Eye (tissue), 1 donor: ENCODE measurements at regions not wholly inside any gene's neighbourhood (a gene's known extent, or its start where the extent isn't known, plus 50 kb on each side); places are given as distances from the start of the nearest gene placed in this dataset.

ENCODE experiments used
- DNase-seq: peaks from one replicate; pipeline ENCODE4 v3.0.0-alpha.2; 2015

DNA sequence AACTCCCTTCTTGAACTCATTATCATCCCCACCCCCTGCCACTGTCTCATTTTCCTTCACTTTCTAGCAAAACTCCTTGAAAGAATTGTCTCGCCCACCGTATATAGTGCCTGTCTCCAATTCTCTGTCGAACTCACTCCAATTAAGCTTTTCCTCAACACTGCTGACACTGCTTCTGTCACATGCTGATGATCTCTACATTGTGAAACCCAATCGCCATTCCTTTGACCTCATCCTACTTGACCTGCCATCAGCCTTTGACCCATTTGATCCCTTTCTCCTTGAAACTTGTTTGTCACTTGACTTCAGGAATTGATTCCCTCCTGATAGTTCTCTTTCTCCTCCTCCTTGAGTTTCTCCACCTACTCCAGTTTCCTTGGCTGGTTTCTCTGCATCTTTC is 54.8 kb downstream of the CCDC71L start:
- no peak for DNase-seq

DNA sequence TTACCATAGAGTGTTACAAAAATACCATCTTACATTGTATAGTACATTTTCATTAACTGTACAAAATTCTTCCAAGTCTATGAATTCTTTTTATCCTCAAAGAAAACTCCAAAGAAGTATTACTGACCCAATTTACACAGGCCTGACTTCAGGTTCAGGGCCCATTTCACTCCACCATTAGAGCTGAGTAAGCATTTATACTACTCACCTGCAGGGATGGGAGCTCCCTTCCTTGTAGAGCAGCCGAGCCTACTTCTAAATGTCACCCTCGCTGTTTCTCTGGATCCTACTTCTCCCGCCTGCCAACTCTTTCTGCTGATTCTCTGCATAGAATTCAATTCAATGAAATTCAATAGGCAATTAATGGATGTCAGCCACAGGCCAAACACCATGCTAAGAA is 56.0 kb downstream of the CCDC71L start:
- DNase-seq: no peak

DNA sequence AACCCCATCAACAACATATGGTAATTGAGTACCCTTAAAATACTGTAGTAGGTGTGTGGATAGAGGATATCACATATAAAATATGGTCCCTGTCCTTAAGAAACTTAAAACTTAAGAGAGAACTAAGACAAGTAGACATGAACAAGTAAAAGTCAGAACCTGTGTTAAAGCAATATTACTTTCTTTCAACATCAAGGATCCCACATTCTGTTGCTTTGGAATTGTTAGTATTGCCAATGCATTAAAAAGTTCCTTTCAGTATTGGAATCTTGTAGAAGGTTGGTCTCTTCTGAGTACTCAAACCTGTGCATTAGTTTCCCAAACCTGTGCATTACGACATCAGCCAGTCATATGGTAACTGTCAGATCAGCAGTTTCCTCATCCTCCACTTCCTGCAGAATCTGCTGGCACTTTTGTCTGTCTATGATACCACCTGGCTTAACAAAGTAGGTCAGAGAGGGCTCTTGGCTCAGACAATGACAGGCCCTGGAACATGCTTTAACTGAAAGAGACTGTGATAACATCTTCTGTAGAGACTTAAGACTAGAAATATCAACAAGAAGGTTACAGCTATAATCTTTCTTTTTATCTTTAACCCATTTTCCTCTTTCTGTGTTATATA is 56.5 kb downstream of the CCDC71L start:
- DNase-seq: no peak

DNA sequence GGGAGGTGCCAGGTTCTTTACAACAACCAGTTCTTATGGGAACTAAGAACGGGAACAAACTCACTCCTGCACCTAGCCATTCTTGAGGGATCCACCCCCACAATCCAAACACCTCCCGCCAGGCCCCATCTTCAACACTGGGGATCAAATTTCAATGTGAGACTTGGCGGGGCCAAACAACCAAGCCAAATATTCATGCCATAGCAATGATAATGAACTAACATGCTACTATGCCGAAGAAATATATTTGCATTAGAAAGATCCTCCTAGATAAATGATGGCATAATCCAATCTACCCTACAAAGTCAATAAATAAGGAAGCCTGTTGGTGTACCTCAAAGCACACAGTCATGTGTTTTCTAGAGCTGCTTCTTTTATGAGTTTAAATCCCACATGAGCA is 57.6 kb downstream of the CCDC71L start:
- DNase-seq: no peak

DNA sequence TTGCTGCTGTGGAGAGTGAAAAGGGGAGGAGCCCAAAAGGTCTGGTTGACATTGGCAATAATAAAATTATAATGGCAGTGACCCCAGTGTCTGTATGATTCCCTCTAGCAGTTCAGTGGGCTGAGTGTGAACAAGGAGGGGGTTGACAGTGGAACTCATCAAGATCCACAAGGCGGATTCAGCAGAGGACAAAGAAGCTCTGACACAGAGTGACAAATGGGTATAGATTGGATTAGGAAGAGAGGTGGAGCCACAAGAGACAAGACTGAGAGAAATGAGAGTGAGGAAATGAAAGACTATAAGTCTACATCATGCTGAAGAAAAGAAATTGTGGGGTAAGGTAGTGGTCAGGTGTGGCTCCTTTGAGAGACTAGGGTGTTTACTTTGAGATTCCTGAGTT is 58.9 kb downstream of the CCDC71L start:
- no peak for DNase-seq

DNA sequence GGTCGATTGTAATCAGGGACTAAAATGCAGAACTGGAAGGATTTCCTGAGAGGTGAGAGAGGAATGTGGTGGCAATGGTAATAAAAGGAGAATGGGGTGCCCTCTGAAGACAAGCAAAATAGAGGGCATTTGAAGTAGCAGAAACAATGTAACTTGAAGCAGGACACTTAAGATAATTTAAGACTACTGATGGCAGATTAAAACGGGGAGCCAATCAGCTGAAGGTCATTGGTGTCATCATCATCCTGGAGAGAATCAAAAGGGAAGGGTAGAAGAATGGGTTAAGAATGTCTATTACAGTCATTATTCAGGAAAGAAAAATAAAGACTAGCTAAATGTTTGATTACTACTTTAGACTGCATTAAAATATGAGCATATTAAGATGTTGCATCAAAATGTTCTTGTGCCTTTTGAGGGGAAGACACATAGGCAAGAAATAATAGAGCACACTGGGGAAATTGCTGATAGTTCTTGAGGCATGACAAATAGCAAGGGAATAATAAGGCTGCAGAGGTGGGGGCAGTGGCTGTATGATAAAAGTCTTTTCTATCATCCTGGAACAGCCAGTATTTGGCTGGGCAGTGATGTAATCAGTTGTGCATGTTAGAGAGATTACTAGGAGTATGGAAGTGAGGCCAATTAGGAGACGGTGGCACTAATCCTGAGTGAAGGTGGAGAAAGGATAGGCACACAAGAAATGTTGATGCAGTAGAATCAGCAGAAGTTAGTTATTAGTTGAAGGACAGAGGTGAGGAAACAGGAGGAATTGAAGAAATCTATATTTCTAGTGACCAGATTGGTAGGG is 60.2 kb downstream of the CCDC71L start:
- no peak for DNase-seq

DNA sequence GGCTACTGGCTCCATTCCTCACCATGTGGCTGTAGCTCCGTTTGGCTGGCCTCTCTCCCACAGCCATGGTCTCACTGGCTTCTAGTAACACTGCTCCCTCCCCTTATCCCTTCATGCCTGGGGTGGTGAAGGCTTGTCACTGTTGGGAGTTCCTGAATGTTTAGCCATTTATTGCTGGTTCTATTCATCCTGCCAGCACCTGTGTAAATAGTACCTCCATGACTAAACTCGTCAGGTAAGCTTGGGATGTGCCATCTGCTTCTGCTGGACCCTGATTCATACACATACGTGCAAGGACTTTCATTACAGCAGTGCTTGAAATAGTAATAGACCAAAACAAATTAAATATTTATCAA is 61.6 kb downstream of the CCDC71L start:
- no peak for DNase-seq

DNA sequence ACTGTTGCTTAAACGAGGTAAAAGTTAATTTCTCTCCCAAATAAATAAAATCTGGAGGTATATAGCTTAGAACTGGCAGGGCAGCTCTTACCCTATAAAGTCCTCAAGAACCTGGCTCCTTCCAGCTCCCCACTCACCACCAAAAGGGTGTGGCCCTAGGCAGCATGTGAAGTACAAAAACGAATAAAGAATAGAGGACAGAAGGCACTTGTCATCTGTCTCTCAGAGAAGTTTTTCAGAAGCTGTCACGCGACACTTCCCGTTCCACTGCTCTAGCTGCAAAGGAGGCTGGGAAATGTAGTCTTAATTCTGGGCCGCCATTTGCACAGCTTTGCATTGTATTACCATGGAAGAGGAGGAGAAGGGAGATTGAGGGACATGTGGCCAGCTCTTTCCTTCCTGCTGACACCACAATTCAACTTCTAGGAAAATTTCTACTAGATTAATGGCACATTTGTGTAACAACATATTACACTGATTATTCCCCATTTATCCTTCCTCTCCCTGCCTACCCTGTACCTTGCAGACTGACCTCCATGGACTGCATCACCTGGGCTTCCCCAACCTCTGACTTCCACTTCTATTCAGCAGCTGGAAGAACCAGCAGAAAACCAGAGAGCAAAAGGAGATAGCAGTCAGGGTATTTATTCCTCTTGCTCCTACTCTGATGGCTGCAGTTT is 62.2 kb downstream of the CCDC71L start:
- peak; percentile 85 for DNase-seq

DNA sequence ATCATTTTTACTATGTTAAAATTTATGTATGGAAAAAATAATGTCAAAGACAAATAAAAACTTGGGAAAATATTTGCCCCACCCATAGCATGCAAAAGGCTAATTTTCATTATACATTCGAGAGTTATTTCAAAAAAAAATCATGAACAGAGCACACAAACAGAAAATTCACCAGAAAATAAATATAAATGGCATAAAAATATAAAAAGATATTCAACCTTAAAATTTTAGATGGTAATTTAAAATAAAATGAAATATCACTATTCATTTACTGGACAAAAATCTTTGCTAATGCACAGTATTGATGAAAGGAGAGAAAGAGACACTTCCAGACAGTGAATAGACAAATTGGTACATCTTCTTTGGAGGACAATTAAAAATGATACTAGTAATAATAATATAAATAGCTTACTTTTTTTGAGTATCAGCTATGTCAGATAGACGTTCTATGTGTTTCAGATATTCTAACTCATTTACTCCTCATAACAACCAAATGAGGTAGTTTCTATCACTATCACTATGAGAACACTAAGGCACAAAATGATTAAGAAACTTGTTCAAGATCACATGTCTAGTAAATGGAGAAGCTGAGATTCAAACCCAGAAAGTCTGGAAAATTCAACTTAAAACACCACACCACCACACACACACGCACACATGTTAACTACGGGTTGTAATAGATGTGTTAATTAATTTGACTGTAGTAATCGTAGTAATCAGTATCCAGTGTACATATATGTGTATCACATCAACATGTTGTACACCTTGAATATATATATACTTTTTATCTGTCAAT is 63.0 kb downstream of the CCDC71L start:
- DNase-seq: no peak

DNA sequence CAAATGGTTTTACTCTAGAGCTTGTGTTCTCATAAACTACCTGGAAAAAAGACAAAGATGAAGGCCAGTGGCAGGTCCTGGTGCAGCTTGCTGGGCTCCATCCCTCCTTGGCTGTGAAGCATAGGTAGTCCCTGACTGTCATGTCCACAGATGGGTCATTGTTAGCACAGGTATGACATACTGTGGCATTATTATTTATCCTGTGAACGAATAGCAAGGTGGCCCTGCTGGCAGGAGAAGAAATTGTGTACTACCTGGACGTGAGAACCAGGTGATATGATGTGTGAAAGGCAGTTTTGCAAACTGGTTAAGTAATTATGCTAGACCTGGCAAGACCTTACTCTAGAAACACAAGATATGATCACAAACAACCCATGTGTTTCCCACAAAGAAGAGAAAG is 63.9 kb downstream of the CCDC71L start:
- no peak for DNase-seq

DNA sequence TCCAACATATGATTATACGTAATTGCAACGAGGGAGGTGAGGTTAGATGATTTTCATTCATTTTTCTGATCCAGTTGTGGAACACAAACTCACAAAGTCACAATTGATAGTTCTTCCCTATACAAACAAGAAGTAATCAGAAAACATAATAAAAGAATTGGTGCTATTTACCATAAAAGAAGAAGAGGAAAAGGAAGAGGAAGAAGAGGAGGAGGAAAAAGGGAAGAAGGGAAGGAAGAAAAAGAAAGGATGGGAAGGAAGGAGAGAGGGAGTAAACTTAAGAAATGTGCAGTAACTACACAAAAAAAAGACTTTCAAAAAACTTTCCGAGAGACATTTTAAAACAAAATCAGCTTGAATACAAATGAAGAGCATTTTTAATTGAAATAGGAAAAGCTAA is 65.0 kb downstream of the CCDC71L start:
- no peak for DNase-seq

DNA sequence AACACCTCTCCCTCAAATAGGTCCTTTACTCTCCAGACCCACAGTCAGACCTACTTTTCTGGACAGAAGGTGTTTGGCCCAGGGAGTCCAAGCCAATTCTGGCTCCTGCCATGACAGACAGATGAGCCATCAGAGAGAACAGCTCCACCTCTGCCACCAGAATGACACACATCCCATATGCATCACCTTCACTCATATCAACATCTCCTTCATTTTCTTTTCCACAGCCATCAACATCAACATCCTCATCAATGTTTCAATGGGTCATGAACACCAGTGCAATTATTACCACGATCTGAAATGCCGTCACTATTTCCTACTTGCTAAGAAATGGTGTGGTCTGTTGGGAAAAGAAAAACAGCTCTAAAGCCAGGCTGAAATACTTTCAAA is 67.9 kb downstream of the CCDC71L start:
- no peak for DNase-seq

DNA sequence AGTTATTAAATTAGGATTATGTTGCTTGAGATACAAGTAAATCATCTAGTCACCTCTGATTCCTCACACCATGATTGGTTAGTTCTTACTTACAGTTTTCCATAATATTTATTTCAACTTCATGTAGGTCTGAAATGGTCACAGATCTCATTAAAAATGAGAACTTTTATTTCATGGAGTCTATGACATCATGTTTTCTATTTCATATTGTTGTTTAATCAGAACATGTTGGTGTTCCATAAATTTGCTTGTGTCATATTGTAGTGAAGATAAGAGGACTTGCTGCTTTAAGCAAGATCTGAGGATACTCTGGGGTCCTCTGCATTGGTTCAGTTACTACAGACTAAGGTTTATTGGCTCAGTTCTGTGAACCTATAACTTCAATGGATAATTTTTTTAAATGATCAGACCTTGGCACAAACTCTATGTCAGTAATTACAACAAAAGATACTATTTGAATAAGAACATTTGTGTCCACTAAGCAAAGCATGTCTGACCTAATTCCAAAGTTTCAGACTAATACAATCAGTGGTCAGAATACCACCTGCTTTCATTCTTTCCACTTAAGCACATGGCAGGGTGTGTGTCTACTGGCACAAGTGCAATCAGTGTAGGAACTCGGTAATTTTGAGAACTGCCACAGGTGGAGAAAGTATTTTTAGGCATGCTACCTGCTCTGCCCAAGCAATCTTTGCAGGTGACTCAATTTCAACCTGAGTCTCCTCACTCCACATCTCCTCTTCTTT is 68.5 kb downstream of the CCDC71L start:
- no peak for DNase-seq

DNA sequence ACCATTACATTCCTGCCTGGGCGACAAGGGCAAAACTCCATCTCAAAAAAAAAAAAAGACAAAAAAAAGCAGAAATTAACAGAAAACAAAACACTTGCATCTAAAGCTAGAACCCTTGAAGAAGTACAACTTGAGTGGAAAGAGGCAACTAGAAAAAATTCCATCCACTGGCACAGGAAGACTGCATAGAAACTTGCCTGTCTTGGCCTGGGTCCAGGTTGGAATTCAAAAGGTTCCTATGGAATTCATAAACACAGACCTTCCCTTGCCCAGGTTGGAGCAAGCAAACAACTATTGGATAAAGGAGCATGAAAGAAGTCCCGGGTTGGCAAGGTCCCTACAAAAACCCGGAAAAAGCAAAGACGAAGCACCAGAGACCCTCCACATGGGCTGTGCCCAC is 69.8 kb downstream of the CCDC71L start:
- DNase-seq: no peak

DNA sequence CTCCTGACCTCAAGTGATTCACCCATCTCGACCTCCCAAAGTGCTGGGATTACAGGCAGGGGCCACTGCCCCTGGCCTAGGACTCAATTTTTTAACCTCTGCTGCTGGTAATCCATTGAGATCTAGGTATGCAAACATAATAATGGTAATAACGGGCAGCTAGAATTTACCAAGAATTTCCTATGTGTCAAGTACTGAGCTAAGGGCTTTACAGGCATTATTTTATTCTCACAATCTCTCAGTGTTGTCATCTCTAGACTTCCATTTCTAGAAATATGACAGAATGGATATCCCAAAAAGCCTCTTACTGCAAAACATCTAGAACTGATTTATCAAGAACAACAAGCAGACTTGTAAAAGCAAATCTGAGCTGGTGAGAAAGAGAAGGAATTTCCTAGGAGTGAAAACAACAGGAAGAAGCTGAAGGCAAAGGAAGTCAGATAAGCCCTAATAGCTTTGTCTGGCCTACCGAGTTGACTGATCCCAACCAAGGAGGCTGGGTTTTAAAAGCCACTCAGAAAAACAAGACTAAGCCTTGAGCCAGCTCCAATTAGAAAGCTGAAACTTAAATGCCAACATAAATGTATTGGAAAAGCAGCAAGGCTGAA is 70.6 kb downstream of the CCDC71L start:
- DNase-seq: no peak

DNA sequence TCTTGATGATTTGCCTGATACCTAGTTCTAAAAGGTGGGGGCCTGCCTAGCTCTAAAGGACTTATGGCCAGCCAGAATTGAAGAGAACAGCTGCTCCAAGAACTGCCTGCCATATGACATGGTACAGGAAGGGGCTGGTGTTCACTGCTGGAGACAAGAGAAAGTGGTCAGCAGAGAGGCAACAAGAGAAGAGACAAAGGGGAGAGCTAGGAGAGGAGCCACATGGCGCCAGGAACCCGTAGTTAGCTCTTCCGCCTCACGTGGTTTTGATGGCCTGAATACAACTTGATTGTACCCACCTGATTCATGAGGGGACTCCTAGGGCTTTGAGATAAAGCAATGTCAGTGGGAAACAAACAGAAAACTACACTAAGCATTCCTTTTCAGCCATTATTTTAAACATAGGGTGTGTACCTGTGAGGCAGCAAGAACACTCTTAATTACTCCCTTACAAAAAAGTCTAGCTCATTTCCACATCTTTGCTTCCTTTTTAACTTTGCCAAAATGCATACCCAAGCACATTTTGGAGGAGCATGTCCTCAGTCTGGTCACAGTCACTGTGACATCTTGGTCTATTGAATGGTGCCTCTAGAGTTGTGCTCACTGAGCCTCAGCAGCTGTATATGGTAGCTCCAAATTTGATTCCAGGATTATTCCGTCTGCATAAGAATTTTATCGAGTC is 71.6 kb downstream of the CCDC71L start:
- DNase-seq: no peak

DNA sequence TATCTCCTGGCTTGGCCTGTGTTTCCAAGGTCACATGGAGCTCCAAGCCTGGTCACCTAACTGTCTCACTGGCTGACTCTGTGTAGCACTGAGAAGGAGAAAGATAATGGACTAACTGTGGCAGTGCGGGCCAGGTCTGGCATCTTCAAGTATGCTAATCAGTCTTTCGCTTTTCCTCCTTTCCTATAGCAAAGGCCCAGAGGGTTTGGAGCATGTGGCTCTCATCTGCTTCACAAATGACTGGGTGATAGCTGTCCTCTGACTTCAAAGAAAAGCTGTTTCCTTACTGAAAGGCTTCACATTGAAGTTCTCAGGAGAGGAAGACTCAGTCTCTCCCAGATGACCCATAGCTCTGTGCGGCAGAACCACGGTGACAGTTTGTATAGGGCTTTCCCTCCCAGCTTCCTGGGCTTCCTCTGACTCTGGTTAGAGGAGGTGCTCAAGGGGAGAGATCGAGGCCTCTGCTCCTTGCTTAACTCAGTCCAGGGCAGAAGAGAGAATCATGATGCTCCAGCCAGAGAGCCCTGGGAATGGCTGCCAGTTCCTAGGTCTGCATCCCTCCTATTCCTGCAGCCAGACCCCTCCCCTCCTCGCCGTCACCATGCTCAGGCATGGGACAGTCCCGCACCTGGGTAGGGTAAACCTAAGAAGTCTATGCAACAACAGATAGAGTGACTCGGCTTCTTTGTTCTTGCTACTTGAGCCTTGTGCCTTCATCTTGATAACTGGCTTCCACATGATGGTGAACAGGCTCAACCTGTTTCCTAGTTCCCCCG is 72.3 kb downstream of the CCDC71L start:
- no peak for DNase-seq

DNA sequence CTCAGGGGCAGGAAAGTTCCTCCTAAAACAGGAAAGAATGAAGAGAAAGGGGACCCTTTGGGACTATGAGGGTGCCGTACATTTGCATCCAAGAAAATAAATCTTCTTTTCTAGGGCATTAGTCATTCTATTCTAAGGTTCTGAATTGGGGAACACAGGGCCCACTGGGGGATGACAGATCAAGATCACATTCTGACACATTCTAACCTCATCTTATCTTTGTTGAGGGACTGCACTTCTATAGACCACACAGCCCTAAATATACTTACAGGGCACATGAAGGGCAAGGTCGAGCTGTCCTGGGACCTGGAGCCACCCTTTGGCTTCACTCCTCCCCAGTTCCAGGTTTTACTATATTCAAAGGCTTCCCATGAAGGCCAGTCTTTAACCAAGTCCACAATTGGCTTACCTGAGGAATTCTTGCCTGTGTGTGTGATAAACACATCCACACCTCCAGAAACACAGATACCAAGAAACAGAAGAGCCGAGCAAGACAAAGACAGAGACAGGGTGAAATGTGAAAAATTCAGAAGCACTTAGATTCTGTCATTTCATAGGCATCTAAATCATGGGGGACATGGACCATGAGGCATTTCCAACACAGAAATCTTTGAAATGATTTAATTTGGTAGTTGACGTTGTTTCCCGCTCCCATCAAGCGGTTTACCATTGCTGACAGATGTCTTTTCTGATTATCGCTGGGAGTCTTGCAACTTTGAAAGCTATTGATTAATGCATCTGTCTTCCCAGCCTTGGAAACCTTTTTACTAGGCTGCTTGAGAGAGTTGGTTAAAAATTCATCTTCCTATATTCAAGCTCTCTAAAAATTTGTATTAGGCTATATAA is 75.8 kb downstream of the CCDC71L start:
- DNase-seq: peak; percentile 6

DNA sequence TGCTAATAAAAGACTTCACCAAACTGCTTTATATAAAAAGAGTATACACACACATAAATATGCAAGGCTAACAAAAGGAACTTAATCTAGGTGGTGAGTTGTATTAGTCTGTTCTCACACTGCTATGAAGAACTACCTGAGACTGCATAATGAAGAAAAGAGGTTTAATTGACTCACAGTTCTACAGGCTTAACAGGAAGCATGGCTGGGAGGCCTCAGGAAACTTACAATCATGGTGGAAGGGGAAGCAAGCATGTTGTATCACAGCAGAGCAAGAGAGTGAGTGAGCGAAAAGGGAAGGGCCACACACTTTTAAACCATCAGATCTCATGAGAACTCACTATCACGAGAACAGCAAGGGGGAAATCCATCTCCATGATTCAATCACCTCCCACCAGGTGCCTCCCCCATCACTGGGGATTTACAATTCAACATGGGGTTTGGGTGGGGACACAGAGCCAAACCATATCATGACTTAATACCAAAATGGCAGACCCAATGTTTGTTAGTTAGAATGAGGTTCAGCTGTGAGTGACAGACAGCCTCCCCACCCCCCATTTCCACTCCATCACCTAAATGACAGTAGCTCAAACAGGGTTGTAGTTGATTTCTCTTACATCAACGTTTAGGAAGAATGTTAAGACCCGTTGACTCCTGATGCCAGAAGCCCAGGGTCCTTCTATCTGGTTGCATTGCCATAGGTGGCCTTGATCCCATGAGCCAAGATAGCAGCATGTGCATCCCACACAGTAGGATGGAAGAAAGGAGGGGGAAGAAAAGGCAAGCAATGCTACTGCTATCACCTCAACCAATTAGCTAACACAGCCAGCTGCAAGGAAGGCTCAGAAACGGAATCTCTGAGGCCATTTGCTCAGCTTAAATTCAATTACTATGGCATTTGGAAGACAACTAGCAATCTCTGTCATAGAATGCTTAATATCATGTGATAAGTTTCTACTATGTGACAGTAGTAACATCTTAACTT is 77.0 kb downstream of the CCDC71L start:
- no peak for DNase-seq
